Panc1 (cell line): ENCODE measurements at regions not wholly inside any gene's neighbourhood (a gene's known extent, or its start where the extent isn't known, plus 50 kb on each side); places are given as distances from the start of the nearest gene placed in this dataset.

Source experiments
- ATAC-seq: fragments of 200-7000 bp; cut with Tn5 transposase; 2 replicates; pipeline ENCODE4 v1.9.1; 2020; ENCODE audit warnings: mild to moderate bottlenecking, moderate library complexity
- BruUV-seq: library from RNA; stranded (reverse); fragments of 400-500 nt; replicated peaks from 2 replicates; lab custom pipeline; 2021; lab: Mats Ljungman, UMichigan
- CTCF ChIA-PET: fragments of 300-600 bp; sonication (Branson Sonifier 250); formaldehyde crosslinking; loops from one replicate; lab custom pipeline; 2022; ENCODE audit warnings: antibody characterized with exemption; lab: Charles Lee
- POLR2A ChIA-PET: fragments of 300-600 bp; sonication (Branson Sonifier 250); formaldehyde crosslinking; loops from one replicate; lab custom pipeline; 2022; ENCODE audit warnings: antibody characterized with exemption; lab: Charles Lee
- DNase-seq: peaks from one replicate; pipeline ENCODE4 v3.0.0-alpha.2; 2010; ENCODE audit warnings: low read depth, low spot score
- H3K27ac ChIP-seq: 2 replicates; pipeline ENCODE4 v1.5.1; 2011; ENCODE audit warnings: mild to moderate bottlenecking, low read length, inconsistent platforms
- H3K27me3 ChIP-seq: fragments of 200-500 bp; sonication (Bioruptor generic); 2 replicates; pipeline ENCODE4 v1.6.0; 2014; ENCODE audit warnings: low read length, inconsistent platforms; ENCODE audit not compliant: control insufficient read depth, insufficient read depth
- H3K36me3 ChIP-seq: fragments of 200-500 bp; sonication (Bioruptor generic); 2 replicates; pipeline ENCODE4 v1.5.1; 2014; ENCODE audit warnings: inconsistent platforms, mild to moderate bottlenecking, low read length, moderate library complexity; ENCODE audit not compliant: control insufficient read depth, insufficient read depth
- H3K4me1 ChIP-seq: 2 replicates; pipeline ENCODE4 v1.5.1; 2011; ENCODE audit warnings: inconsistent platforms, mild to moderate bottlenecking, low read length, moderate library complexity; ENCODE audit not compliant: control insufficient read depth, insufficient read depth
- H3K4me3 ChIP-seq, 2 experiments: 2 replicates each; pipeline ENCODE4 v1.5.1; 2011 to 2012; ENCODE audit warnings: low read depth in 2 of 2, low read length in 2 of 2, mild to moderate bottlenecking in 2 of 2, inconsistent platforms in 1 of 2, moderate library complexity in 1 of 2
- H3K9me3 ChIP-seq: fragments of 200-500 bp; sonication (Bioruptor generic); 2 replicates; pipeline ENCODE4 v1.5.1; 2014; ENCODE audit warnings: low read depth, mild to moderate bottlenecking, inconsistent platforms, low read length, moderate library complexity; ENCODE audit not compliant: control insufficient read depth, insufficient read depth
- CTCF ChIP-seq: fragments of 450-650 bp; IDR thresholded peaks from 2 replicates; pipeline ENCODE4 v1.5.1; 2017; ENCODE audit warnings: mild to moderate bottlenecking
- POLR2AphosphoS5 ChIP-seq: IDR thresholded peaks from 2 replicates; pipeline ENCODE4 v1.6.1; 2012; ENCODE audit warnings: mild to moderate bottlenecking, low read depth, low read length, moderate library complexity
- SIN3A ChIP-seq: IDR thresholded peaks from 2 replicates; pipeline ENCODE4 v1.6.1; 2012; ENCODE audit warnings: low read depth, mild to moderate bottlenecking, low read length, moderate library complexity, borderline replicate concordance; ENCODE audit not compliant: insufficient read depth
- TCF7L2 ChIP-seq: IDR thresholded peaks from 2 replicates; pipeline ENCODE4 v1.6.1; 2011; ENCODE audit warnings: mild to moderate bottlenecking, low read depth, low read length, inconsistent platforms
- in situ Hi-C: cut with HindIII; loops from 2 replicates; pipeline ENCODE4 v1.10.0; 2016; ENCODE audit warnings: low sequenced_read_pairs, low pct_unique_long_range_greater_than_20kb
- intact Hi-C: fragments of 100-400 bp; cut with micrococcal nuclease; formaldehyde crosslinking; loops from one replicate; pipeline ENCODE4 v1.10.0; 2022; ENCODE audit not compliant: unreplicated experiment
- TF ChIP-seq, protein P1 (sequence below), 2 experiments: IDR thresholded peaks; 2 replicates each; pipeline ENCODE4 v1.6.1; 2011 to 2012; ENCODE audit warnings: low read depth in 2 of 2, control low read depth in 1 of 2, low read length in 1 of 2, mild to moderate bottlenecking in 1 of 2, moderate library complexity in 1 of 2; ENCODE audit not compliant: insufficient read depth in 1 of 2

DNA sequence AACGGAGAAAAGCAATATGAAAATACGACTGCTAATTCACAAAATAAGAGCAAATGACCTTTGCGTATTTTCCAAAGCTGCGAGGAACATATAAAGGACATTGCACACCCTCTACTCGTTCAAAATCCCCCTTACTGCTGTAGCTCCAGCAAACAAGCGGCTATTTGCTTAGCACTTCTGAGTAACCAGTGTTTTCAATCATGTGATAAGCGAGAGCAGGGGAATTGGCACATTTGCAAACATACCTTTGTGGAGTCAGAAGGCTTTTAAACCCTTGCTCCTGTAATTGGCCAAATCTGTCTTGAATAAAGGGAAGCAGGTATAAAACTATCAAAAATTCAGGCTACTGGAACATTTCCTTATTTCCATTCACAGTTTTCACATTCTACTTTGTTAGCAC, 610.2 kb downstream of the UBE2NL start:
- in situ Hi-C loops (no loop called here), intact Hi-C loops (no loop called here)
- DNase-seq (no peak), ATAC-seq (no peak)
- Histone ChIP-seq H3K36me3 (no peaks in the 10 kb centered on the region), H3K27me3 (no peaks in the 10 kb centered on the region), H3K9me3 (no peaks in the 10 kb centered on the region), H3K4me3 (peak overlapping the region in 1 of 2 experiments; percentile 13; a peak in 1 of 4 replicates), H3K27ac (no peak overlapping the region), H3K4me1 (no peaks in the 10 kb centered on the region)
- BruUV-seq = no TSS peak
- POLR2A ChIA-PET = no interaction called here
- CTCF ChIA-PET = no interaction called here
- no peak for TF ChIP-seq TCF7L2
- TF ChIP-seq POLR2AphosphoS5 = no peak
- TF ChIP-seq, protein P1, sequence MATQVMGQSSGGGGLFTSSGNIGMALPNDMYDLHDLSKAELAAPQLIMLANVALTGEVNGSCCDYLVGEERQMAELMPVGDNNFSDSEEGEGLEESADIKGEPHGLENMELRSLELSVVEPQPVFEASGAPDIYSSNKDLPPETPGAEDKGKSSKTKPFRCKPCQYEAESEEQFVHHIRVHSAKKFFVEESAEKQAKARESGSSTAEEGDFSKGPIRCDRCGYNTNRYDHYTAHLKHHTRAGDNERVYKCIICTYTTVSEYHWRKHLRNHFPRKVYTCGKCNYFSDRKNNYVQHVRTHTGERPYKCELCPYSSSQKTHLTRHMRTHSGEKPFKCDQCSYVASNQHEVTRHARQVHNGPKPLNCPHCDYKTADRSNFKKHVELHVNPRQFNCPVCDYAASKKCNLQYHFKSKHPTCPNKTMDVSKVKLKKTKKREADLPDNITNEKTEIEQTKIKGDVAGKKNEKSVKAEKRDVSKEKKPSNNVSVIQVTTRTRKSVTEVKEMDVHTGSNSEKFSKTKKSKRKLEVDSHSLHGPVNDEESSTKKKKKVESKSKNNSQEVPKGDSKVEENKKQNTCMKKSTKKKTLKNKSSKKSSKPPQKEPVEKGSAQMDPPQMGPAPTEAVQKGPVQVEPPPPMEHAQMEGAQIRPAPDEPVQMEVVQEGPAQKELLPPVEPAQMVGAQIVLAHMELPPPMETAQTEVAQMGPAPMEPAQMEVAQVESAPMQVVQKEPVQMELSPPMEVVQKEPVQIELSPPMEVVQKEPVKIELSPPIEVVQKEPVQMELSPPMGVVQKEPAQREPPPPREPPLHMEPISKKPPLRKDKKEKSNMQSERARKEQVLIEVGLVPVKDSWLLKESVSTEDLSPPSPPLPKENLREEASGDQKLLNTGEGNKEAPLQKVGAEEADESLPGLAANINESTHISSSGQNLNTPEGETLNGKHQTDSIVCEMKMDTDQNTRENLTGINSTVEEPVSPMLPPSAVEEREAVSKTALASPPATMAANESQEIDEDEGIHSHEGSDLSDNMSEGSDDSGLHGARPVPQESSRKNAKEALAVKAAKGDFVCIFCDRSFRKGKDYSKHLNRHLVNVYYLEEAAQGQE (IDR thresholded peaks at IDR 0.05; ENCODE audit: insufficient read depth in 1 of 2, low read depth in 2 of 2, low read length in 1 of 2) = no peak
- no peak for TF ChIP-seq CTCF
- TF ChIP-seq SIN3A = no peak

DNA sequence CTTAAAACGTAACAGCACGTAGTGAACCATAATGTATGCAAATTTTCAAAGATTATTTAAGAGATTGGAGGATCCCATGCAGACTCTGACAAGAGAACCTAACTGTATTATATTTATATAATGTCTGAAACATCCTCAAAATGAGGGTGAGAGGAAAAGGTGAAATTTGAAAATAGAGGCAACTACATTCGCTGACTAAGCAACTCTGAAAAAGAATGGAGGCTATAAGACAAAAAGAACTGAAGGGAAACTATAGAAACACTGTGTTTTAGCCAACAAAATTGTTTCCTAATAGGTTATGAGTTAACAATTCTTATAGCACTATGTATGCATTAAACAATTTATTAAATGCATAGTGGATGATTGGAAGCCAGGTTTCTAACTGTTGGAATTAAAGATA, 648.0 kb downstream of the UBE2NL start:
- no peak overlapping the region for H3K4me3 ChIP-seq
- H3K36me3 ChIP-seq = no peaks in the 10 kb centered on the region
- H3K27ac ChIP-seq = no peak overlapping the region
- in situ Hi-C loops (no loop called here), intact Hi-C loops (no loop called here)
- no TSS peak for BruUV-seq
- H3K27me3 ChIP-seq = no peaks in the 10 kb centered on the region
- H3K9me3 ChIP-seq = no peaks in the 10 kb centered on the region
- TF ChIP-seq TCF7L2 (no peak), SIN3A (no peak), POLR2AphosphoS5 (no peak), CTCF (no peak)
- TF ChIP-seq, protein P1 (IDR thresholded peaks at IDR 0.05; ENCODE audit: insufficient read depth in 1 of 2, low read depth in 2 of 2, low read length in 1 of 2) = no peak
- ATAC-seq = no peak
- DNase-seq = no peak
- no peaks in the 10 kb centered on the region for H3K4me1 ChIP-seq
- ChIA-PET CTCF (no interaction called here), POLR2A (interaction anchor here (0.6 kb wide), 1 partner anchor 15 kb away, joined by 3 read pairs; no protein-coding TSS in a partner anchor)
